ENCODE measurements at regions not wholly inside any gene's neighbourhood (a gene's known extent, or its start where the extent isn't known, plus 50 kb on each side); places are given as distances from the start of the nearest gene placed in this dataset.
"Not testable (repeated sequence)": the region's sequence is repeated elsewhere in the genome, so short reads cannot be mapped to it uniquely, and the experiment has no call there.

GRCh38 chr2:76697439-76697838, 824.7 kb downstream of the LRRTM4 start:
- H3K27ac ChIP-seq = not testable (repeated sequence)

- no peak overlapping the region for H3K27ac ChIP-seq
- no peak for TF ChIP-seq CTCF (conservative IDR thresholded peaks at IDR 0.05)
- no peak for TF ChIP-seq ZFX (IDR thresholded peaks at IDR 0.05)
Measured at GRCh38 chr2:76692908-76693307, 829.3 kb downstream of the LRRTM4 start.

GRCh38 chr2:76688732-76689131, 833.4 kb downstream of the LRRTM4 start:
- TF ChIP-seq CTCF (conservative IDR thresholded peaks at IDR 0.05) (no peak), ZFX (IDR thresholded peaks at IDR 0.05) (no peak)

GRCh38 chr2:76687923-76688322, 834.3 kb downstream of the LRRTM4 start:
- TF ChIP-seq ZFX (IDR thresholded peaks at IDR 0.05) = no peak
- no peak for TF ChIP-seq CTCF (conservative IDR thresholded peaks at IDR 0.05)
- no peak overlapping the region for H3K27ac ChIP-seq

More at GRCh38 chr2:76688732-76689131, 833.4 kb downstream of the LRRTM4 start:
- no peak overlapping the region for H3K27ac ChIP-seq

GRCh38 chr2:76684756-76685155, 837.4 kb downstream of the LRRTM4 start:
- H3K27ac ChIP-seq = no peak overlapping the region
- TF ChIP-seq CTCF (conservative IDR thresholded peaks at IDR 0.05) (no peak), ZFX (IDR thresholded peaks at IDR 0.05) (no peak)

- no peak for TF ChIP-seq CTCF (conservative IDR thresholded peaks at IDR 0.05)
- no peak overlapping the region for H3K27ac ChIP-seq
Measured at GRCh38 chr2:76679025-76679396, 843.2 kb downstream of the LRRTM4 start.

GRCh38 chr2:76678383-76679024, 843.7 kb downstream of the LRRTM4 start:
- H3K27ac ChIP-seq = no peak overlapping the region
- TF ChIP-seq ZFX (IDR thresholded peaks at IDR 0.05) (no peak), CTCF (conservative IDR thresholded peaks at IDR 0.05) (no peak)

- no peak for TF ChIP-seq ZFX (IDR thresholded peaks at IDR 0.05)
- TF ChIP-seq CTCF (conservative IDR thresholded peaks at IDR 0.05) = no peak
- H3K27ac ChIP-seq = no peak overlapping the region
Measured at GRCh38 chr2:76675212-76675611, 847.0 kb downstream of the LRRTM4 start.

Measured in C4-2B (cell line).